OCI-LY1 (cell line): ENCODE measurements at regions not wholly inside any gene's neighbourhood (a gene's known extent, or its start where the extent isn't known, plus 50 kb on each side); places are given as distances from the start of the nearest gene placed in this dataset.

ENCODE experiments used
- CTCF ChIP-seq: fragments of 200-600 bp; sonication (generic), shearing (Covaris generic); IDR thresholded peaks from 2 replicates; pipeline ENCODE4 v1.5.1; 2017; ENCODE audit warnings: mild to moderate bottlenecking, antibody characterized with exemption, low read length, moderate library complexity, mixed read lengths
- EZH2 ChIP-seq: fragments of 200-600 bp; sonication (generic), shearing (Covaris generic); IDR thresholded peaks from 2 replicates; pipeline ENCODE4 v1.8.0; 2017; ENCODE audit warnings: borderline replicate concordance, mixed run types, mild to moderate bottlenecking, antibody characterized with exemption, low read length, moderate library complexity, mixed read lengths

GRCh38 chr11:110919241-110919922, 207.1 kb upstream of the ARHGAP20 start:
- TF ChIP-seq CTCF (no peak), EZH2 (no peak)
